ENCODE measurements at regions not wholly inside any gene's neighbourhood (a gene's known extent, or its start where the extent isn't known, plus 50 kb on each side); places are given as distances from the start of the nearest gene placed in this dataset.

GRCh38 chr7:113752689-113753088, 166.1 kb downstream of the PPP1R3A start (continued):
- no peak for TF ChIP-seq REST (IDR thresholded peaks at IDR 0.05; ENCODE audit: low read depth, low read length)
- TF ChIP-seq CHD2 (IDR thresholded peaks at IDR 0.05; ENCODE audit: low read length, partially characterized antibody), result no peak
- TF ChIP-seq SIN3A (IDR thresholded peaks at IDR 0.05; ENCODE audit: borderline replicate concordance, low read depth, low read length), result no peak
- no peak for TF ChIP-seq GABPA (IDR thresholded peaks at IDR 0.05; ENCODE audit: low read depth)
- TF ChIP-seq NRF1 (IDR thresholded peaks at IDR 0.05; ENCODE audit: low read depth, low read length), result no peak
- TF ChIP-seq POLR2AphosphoS5 (IDR thresholded peaks at IDR 0.05; ENCODE audit: low read depth, low read length), result no peak
- TF ChIP-seq RXRA (IDR thresholded peaks at IDR 0.05; ENCODE audit: borderline replicate concordance, low read depth), result no peak

- no peak overlapping the region for H3K27ac ChIP-seq (ENCODE audit: low read depth in 2 of 2, low read length in 1 of 2)
- no peak overlapping the region for H3K4me2 ChIP-seq
- no peaks in the 10 kb centered on the region for H3K9me3 ChIP-seq
- no peaks in the 10 kb centered on the region for H3K36me3 ChIP-seq (replicated peaks in 1 of 2; ENCODE audit: control insufficient read depth in 1 of 2, insufficient read depth in 2 of 2, low read length in 1 of 2)
- H4K20me1 ChIP-seq (ENCODE audit: insufficient read depth), result no peaks in the 10 kb centered on the region
- H3K9ac ChIP-seq, result no peak overlapping the region
- H3K9me2 ChIP-seq, result no peaks in the 10 kb centered on the region
- no peaks in the 10 kb centered on the region for H3K79me2 ChIP-seq (ENCODE audit: insufficient read depth)
- TF ChIP-seq RXRA (IDR thresholded peaks at IDR 0.05; ENCODE audit: borderline replicate concordance, low read depth) (no peak), SIN3A (IDR thresholded peaks at IDR 0.05; ENCODE audit: borderline replicate concordance, low read depth, low read length) (no peak), TCF12 (IDR thresholded peaks at IDR 0.05) (no peak), RAD21 (IDR thresholded peaks at IDR 0.05; ENCODE audit: low read length) (no peak), RCOR1 (IDR thresholded peaks at IDR 0.05; ENCODE audit: low read length) (no peak), GATA2 (CRISPR knock-in tag; IDR thresholded peaks at IDR 0.05) (no peak), FOSL2 (IDR thresholded peaks at IDR 0.05; ENCODE audit: borderline replicate concordance, low read depth) (no peak), TEAD4 (IDR thresholded peaks at IDR 0.05; ENCODE audit: borderline replicate concordance, insufficient read depth) (no peak), YY1 (IDR thresholded peaks at IDR 0.05; ENCODE audit: low read depth) (no peak), TAF1 (IDR thresholded peaks at IDR 0.05; ENCODE audit: borderline replicate concordance, low read depth, low read length) (no peak), USF2 (IDR thresholded peaks at IDR 0.05; ENCODE audit: borderline replicate concordance, low read depth, low read length) (no peak), FOXJ3 (CRISPR knock-in tag; IDR thresholded peaks at IDR 0.05) (no peak), USF1 (IDR thresholded peaks at IDR 0.05; ENCODE audit: borderline replicate concordance, low read depth) (no peak), RFX5 (IDR thresholded peaks at IDR 0.05; ENCODE audit: low read length) (no peak), MAX (IDR thresholded peaks at IDR 0.05; ENCODE audit: low read depth) (no peak), JUND (IDR thresholded peaks at IDR 0.05) (no peak), MEF2A (IDR thresholded peaks at IDR 0.05; ENCODE audit: borderline replicate concordance, low read depth) (no peak), POLR2AphosphoS5 (IDR thresholded peaks at IDR 0.05; ENCODE audit: low read depth, low read length) (no peak)
- H3K27me3 ChIP-seq (ENCODE audit: insufficient read depth), result no peaks in the 10 kb centered on the region; the same call in 1 of the 2 replicates
- no peak overlapping the region for H2AFZ ChIP-seq (ENCODE audit: low read depth)
- 5% methylated on average over 2 of the region's 2 CpGs for WGBS (ENCODE audit: low lambda C conversion rate)
- POLR2A ChIA-PET, result no interaction called here
- H3K4me1 ChIP-seq (ENCODE audit: control insufficient read depth in 1 of 2, insufficient read depth in 2 of 2, low read depth in 1 of 2, low read length in 1 of 2), result no peaks in the 10 kb centered on the region
- no peak overlapping the region for H3K4me3 ChIP-seq (ENCODE audit: low read depth in 2 of 2, low read length in 1 of 2)
- no peak for DNase-seq
- CTCF ChIA-PET, result interaction anchor here (1.0 kb wide), 1 partner anchor 22 kb away, joined by 3 read pairs; no protein-coding TSS in a partner anchor
- H3F3A ChIP-seq (replicated peaks; ENCODE audit: insufficient read depth), result no peaks in the 10 kb centered on the region
Measured at GRCh38 chr7:113752289-113752688, 166.5 kb downstream of the PPP1R3A start.
